OCI-LY1 (cell line): ENCODE measurements at regions not wholly inside any gene's neighbourhood (a gene's known extent, or its start where the extent isn't known, plus 50 kb on each side); places are given as distances from the start of the nearest gene placed in this dataset.

Source experiments
- H2AFZ ChIP-seq: fragments of 200-600 bp; sonication (generic), shearing (Covaris generic); 2 replicates; pipeline ENCODE4 v1.6.0; 2014; ENCODE audit warnings: antibody characterized with exemption, mild to moderate bottlenecking, low read length
- H3F3A ChIP-seq: fragments of 200-600 bp; sonication (generic), shearing (Covaris generic); 2 replicates; pipeline ENCODE4 v1.6.0; 2014; ENCODE audit warnings: mild to moderate bottlenecking, antibody characterized with exemption, low read length, moderate library complexity; ENCODE audit not compliant: insufficient read depth
- H3K27ac ChIP-seq: fragments of 200-600 bp; sonication (generic); 2 replicates; pipeline ENCODE4 v1.5.1; 2014; ENCODE audit warnings: low read length, mixed run types, mild to moderate bottlenecking, low read depth; ENCODE audit not compliant: poor library complexity, severe bottlenecking
- H3K27me3 ChIP-seq: fragments of 200-600 bp; sonication (generic); 2 replicates; pipeline ENCODE4 v1.6.0; 2014; ENCODE audit warnings: antibody characterized with exemption, mild to moderate bottlenecking, low read length, moderate library complexity; ENCODE audit not compliant: insufficient read depth
- H3K36me3 ChIP-seq: fragments of 200-600 bp; sonication (generic); 2 replicates; pipeline ENCODE4 v1.6.1; 2014; ENCODE audit warnings: mild to moderate bottlenecking, antibody characterized with exemption, low read length, moderate library complexity, mixed read lengths; ENCODE audit not compliant: insufficient read depth
- H3K4me1 ChIP-seq: fragments of 200-600 bp; sonication (generic); 2 replicates; pipeline ENCODE4 v1.5.1; 2014; ENCODE audit warnings: mild to moderate bottlenecking, low read length, moderate library complexity; ENCODE audit not compliant: insufficient read depth, severe bottlenecking
- H3K4me2 ChIP-seq: fragments of 200-600 bp; sonication (generic), shearing (Covaris generic); 2 replicates; pipeline ENCODE4 v1.6.1; 2014; ENCODE audit warnings: low read length
- H3K4me3 ChIP-seq: fragments of 200-600 bp; sonication (generic); 2 replicates; pipeline ENCODE4 v1.5.1; 2014; ENCODE audit warnings: low read length, low read depth, mild to moderate bottlenecking, mixed read lengths; ENCODE audit not compliant: poor library complexity, severe bottlenecking
- H3K79me2 ChIP-seq: fragments of 200-600 bp; shearing (Covaris generic); 2 replicates; pipeline ENCODE4 v1.6.1; 2016; ENCODE audit warnings: mixed run types, low read length, mixed read lengths; ENCODE audit not compliant: insufficient read depth
- H3K9ac ChIP-seq: fragments of 200-600 bp; sonication (generic), shearing (Covaris generic); 2 replicates; pipeline ENCODE4 v1.6.1; 2014; ENCODE audit warnings: mild to moderate bottlenecking, low read length, mixed read lengths
- H3K9me2 ChIP-seq: fragments of 200-600 bp; sonication (generic), shearing (Covaris generic); 2 replicates; pipeline ENCODE4 v1.6.1; 2014; ENCODE audit warnings: low read depth, mild to moderate bottlenecking, low read length, mixed read lengths
- H3K9me3 ChIP-seq: fragments of 200-600 bp; shearing (Covaris generic); 2 replicates; pipeline ENCODE4 v1.6.1; 2014; ENCODE audit warnings: low read length, mixed read lengths
- H4K20me1 ChIP-seq: fragments of 200-600 bp; sonication (generic), shearing (Covaris generic); 2 replicates; pipeline ENCODE4 v1.6.0; 2016; ENCODE audit warnings: mild to moderate bottlenecking, low read length; ENCODE audit not compliant: insufficient read depth
- CTCF ChIP-seq: fragments of 200-600 bp; sonication (generic), shearing (Covaris generic); IDR thresholded peaks from 2 replicates; pipeline ENCODE4 v1.5.1; 2017; ENCODE audit warnings: mild to moderate bottlenecking, antibody characterized with exemption, low read length, moderate library complexity, mixed read lengths
- EZH2 ChIP-seq: fragments of 200-600 bp; sonication (generic), shearing (Covaris generic); IDR thresholded peaks from 2 replicates; pipeline ENCODE4 v1.8.0; 2017; ENCODE audit warnings: borderline replicate concordance, mixed run types, mild to moderate bottlenecking, antibody characterized with exemption, low read length, moderate library complexity, mixed read lengths

- no peaks in the 10 kb centered on the region for H3K79me2 ChIP-seq
- H4K20me1 ChIP-seq = no peaks in the 10 kb centered on the region
- no peaks in the 10 kb centered on the region; the same call in 1 of the 2 replicates for H3K27me3 ChIP-seq
- H2AFZ ChIP-seq = no peak overlapping the region
- H3K4me2 ChIP-seq = no peak overlapping the region
- H3K9me2 ChIP-seq = no peaks in the 10 kb centered on the region
- H3K4me1 ChIP-seq = peaks cover 5% of the 10 kb centered on the region
- no peaks in the 10 kb centered on the region for H3F3A ChIP-seq
- no peak overlapping the region for H3K4me3 ChIP-seq
- no peak overlapping the region for H3K27ac ChIP-seq
- H3K9me3 ChIP-seq = no peaks in the 10 kb centered on the region
- H3K36me3 ChIP-seq = no peaks in the 10 kb centered on the region
- TF ChIP-seq EZH2 = no peak
- no peak for TF ChIP-seq CTCF
- no peak overlapping the region for H3K9ac ChIP-seq
Observed at GRCh38 chr3:72519946-72520604, 328.2 kb downstream of the SHQ1 start.

GRCh38 chr3:72517921-72518424 lies 330.3 kb downstream of the SHQ1 start:
- H4K20me1 ChIP-seq = no peaks in the 10 kb centered on the region
- H2AFZ ChIP-seq = no peak overlapping the region
- H3K4me1 ChIP-seq = peaks cover 2% of the 10 kb centered on the region
- H3K36me3 ChIP-seq = no peaks in the 10 kb centered on the region
- no peaks in the 10 kb centered on the region for H3F3A ChIP-seq
- no peak overlapping the region for H3K9ac ChIP-seq
- no peak overlapping the region for H3K4me2 ChIP-seq
- no peak overlapping the region for H3K27ac ChIP-seq
- no peak for TF ChIP-seq EZH2
- TF ChIP-seq CTCF = no peak
- no peaks in the 10 kb centered on the region; the same call in 1 of the 2 replicates for H3K27me3 ChIP-seq
- H3K9me3 ChIP-seq = no peaks in the 10 kb centered on the region
- H3K4me3 ChIP-seq = no peak overlapping the region
- no peaks in the 10 kb centered on the region for H3K79me2 ChIP-seq
- H3K9me2 ChIP-seq = no peaks in the 10 kb centered on the region

GRCh38 chr3:72517336-72517735 lies 330.9 kb downstream of the SHQ1 start:
- no peak overlapping the region for H3K4me2 ChIP-seq
- no peak overlapping the region for H3K9ac ChIP-seq
- no peak overlapping the region for H2AFZ ChIP-seq
- no peak for TF ChIP-seq EZH2
- TF ChIP-seq CTCF = no peak
- H3K4me1 ChIP-seq = no peaks in the 10 kb centered on the region
- H4K20me1 ChIP-seq = no peaks in the 10 kb centered on the region
- H3K27ac ChIP-seq = no peak overlapping the region
- H3K9me2 ChIP-seq = no peaks in the 10 kb centered on the region
- no peaks in the 10 kb centered on the region for H3K27me3 ChIP-seq
- no peaks in the 10 kb centered on the region for H3K9me3 ChIP-seq
- H3F3A ChIP-seq = no peaks in the 10 kb centered on the region
- H3K4me3 ChIP-seq = no peak overlapping the region
- no peaks in the 10 kb centered on the region for H3K36me3 ChIP-seq
- no peaks in the 10 kb centered on the region for H3K79me2 ChIP-seq
